Activated CD8-positive, alpha-beta T cell treated with anti-CD3 and anti-CD28 coated beads for 36 hours (primary cell): ENCODE measurements at regions not wholly inside any gene's neighbourhood (a gene's known extent, or its start where the extent isn't known, plus 50 kb on each side); places are given as distances from the start of the nearest gene placed in this dataset.
"Not testable (repeated sequence)": the region's sequence is repeated elsewhere in the genome, so short reads cannot be mapped to it uniquely, and the experiment has no call there.

ENCODE experiments used
- ATAC-seq: fragments of 200-7000 bp; cut with Tn5 transposase; one replicate; pipeline ENCODE4 v1.10.0; 2021; ENCODE audit warnings: mild to moderate bottlenecking, moderate library complexity
- CTCF ChIA-PET: fragments of 350-600 bp; sonication (Branson Sonifier 250); formaldehyde crosslinking; loops from one replicate; lab custom pipeline; 2021; ENCODE audit warnings: antibody characterized with exemption; lab: Charles Lee
- POLR2A ChIA-PET: fragments of 350-600 bp; sonication (Branson Sonifier 250); formaldehyde crosslinking; loops from one replicate; lab custom pipeline; 2021; ENCODE audit warnings: antibody characterized with exemption; lab: Charles Lee
- DNase-seq: peaks from one replicate; pipeline ENCODE4 v3.0.0-alpha.2; 2020
- H3K27ac Mint-ChIP-seq: one replicate; pipeline ENCODE4 v1.8.0; 2021; ENCODE audit warnings: mild to moderate bottlenecking, mixed read lengths
- H3K27me3 Mint-ChIP-seq: one replicate; pipeline ENCODE4 v1.8.0; 2021; ENCODE audit warnings: mixed read lengths
- H3K36me3 Mint-ChIP-seq: one replicate; pipeline ENCODE4 v1.8.0; 2021; ENCODE audit warnings: low read depth, mixed read lengths
- H3K4me1 Mint-ChIP-seq: one replicate; pipeline ENCODE4 v1.8.0; 2021; ENCODE audit warnings: low read depth, mixed read lengths
- H3K4me3 Mint-ChIP-seq: one replicate; pipeline ENCODE4 v1.8.0; 2021; ENCODE audit warnings: mild to moderate bottlenecking, moderate library complexity, mixed read lengths
- H3K9me3 Mint-ChIP-seq: one replicate; pipeline ENCODE4 v1.8.0; 2021; ENCODE audit warnings: mixed read lengths
- CTCF ChIP-seq: fragments of 200-600 bp; IDR thresholded peaks from one replicate; pipeline ENCODE4 v1.8.0; 2022; ENCODE audit warnings: antibody characterized with exemption, mild to moderate bottlenecking
- intact Hi-C: fragments of 100-400 bp; cut with micrococcal nuclease; formaldehyde crosslinking; loops from one replicate; pipeline ENCODE4 v1.10.0; 2022

- no peak for TF ChIP-seq CTCF
- ATAC-seq (no peak), DNase-seq (no peak)
- ChIA-PET CTCF (no interaction called here), POLR2A (no interaction called here)
- no peaks in the 10 kb centered on the region for H3K4me1 Mint-ChIP-seq
- H3K36me3 Mint-ChIP-seq = no peaks in the 10 kb centered on the region
- intact Hi-C loops = no loop called here
- H3K27me3 Mint-ChIP-seq = no peaks in the 10 kb centered on the region
- no peak overlapping the region for H3K27ac Mint-ChIP-seq
- peaks cover 5% of the 10 kb centered on the region for H3K9me3 Mint-ChIP-seq
- H3K4me3 Mint-ChIP-seq = no peak overlapping the region
Observed at GRCh38 chr2:185246717-185247116, 491.9 kb upstream of the FSIP2 start.

GRCh38 chr2:185255566-185255965 is 483.0 kb upstream of the FSIP2 start:
- no peak overlapping the region for H3K4me3 Mint-ChIP-seq
- no peaks in the 10 kb centered on the region for H3K27me3 Mint-ChIP-seq
- no peak overlapping the region for H3K27ac Mint-ChIP-seq
- POLR2A ChIA-PET = no interaction called here
- no peak for TF ChIP-seq CTCF
- H3K36me3 Mint-ChIP-seq = no peaks in the 10 kb centered on the region
- no peaks in the 10 kb centered on the region for H3K4me1 Mint-ChIP-seq
- H3K9me3 Mint-ChIP-seq = no peaks in the 10 kb centered on the region
- CTCF ChIA-PET = no interaction called here
- DNase-seq = no peak
- ATAC-seq = no peak
- intact Hi-C loops = no loop called here

GRCh38 chr2:185265747-185266146 is 472.9 kb upstream of the FSIP2 start:
- ChIA-PET POLR2A (no interaction called here), CTCF (no interaction called here)
- ATAC-seq (no peak), DNase-seq (no peak)
- H3K4me3 Mint-ChIP-seq = no peak overlapping the region
- H3K27ac Mint-ChIP-seq = no peak overlapping the region
- no peaks in the 10 kb centered on the region for H3K27me3 Mint-ChIP-seq
- H3K36me3 Mint-ChIP-seq = no peaks in the 10 kb centered on the region
- peaks cover 2% of the 10 kb centered on the region for H3K9me3 Mint-ChIP-seq
- no peaks in the 10 kb centered on the region for H3K4me1 Mint-ChIP-seq
- TF ChIP-seq CTCF = no peak
- intact Hi-C loops = no loop called here

GRCh38 chr2:185268651-185269050 is 470.0 kb upstream of the FSIP2 start:
- ChIA-PET POLR2A (no interaction called here), CTCF (interaction anchor here (0.7 kb wide), 1 partner anchor 80 kb away, joined by 3 read pairs; no protein-coding TSS in a partner anchor)
- no peaks in the 10 kb centered on the region for H3K4me1 Mint-ChIP-seq
- H3K9me3 Mint-ChIP-seq = peaks cover 2% of the 10 kb centered on the region
- TF ChIP-seq CTCF = no peak
- ATAC-seq = no peak
- no peak overlapping the region for H3K4me3 Mint-ChIP-seq
- H3K27ac Mint-ChIP-seq = no peak overlapping the region
- no peak for DNase-seq
- intact Hi-C loops = no loop called here
- no peaks in the 10 kb centered on the region for H3K27me3 Mint-ChIP-seq
- H3K36me3 Mint-ChIP-seq = no peaks in the 10 kb centered on the region

GRCh38 chr2:185274718-185275484 is 463.7 kb upstream of the FSIP2 start:
- H3K36me3 Mint-ChIP-seq = no peaks in the 10 kb centered on the region
- ATAC-seq = no peak
- CTCF ChIA-PET = no interaction called here
- H3K4me3 Mint-ChIP-seq = no peak overlapping the region
- H3K4me1 Mint-ChIP-seq = no peaks in the 10 kb centered on the region
- no peaks in the 10 kb centered on the region for H3K9me3 Mint-ChIP-seq
- no peak for DNase-seq
- POLR2A ChIA-PET = no interaction called here
- intact Hi-C loops = no loop called here
- H3K27ac Mint-ChIP-seq = no peak overlapping the region
- no peak for TF ChIP-seq CTCF
- no peaks in the 10 kb centered on the region for H3K27me3 Mint-ChIP-seq

GRCh38 chr2:185275979-185276378 is 462.6 kb upstream of the FSIP2 start:
- H3K9me3 Mint-ChIP-seq, H3K36me3 Mint-ChIP-seq, POLR2A ChIA-PET, H3K27ac Mint-ChIP-seq, H3K27me3 Mint-ChIP-seq, ATAC-seq, H3K4me3 Mint-ChIP-seq, DNase-seq, H3K4me1 Mint-ChIP-seq, CTCF ChIA-PET, intact Hi-C loops: not testable (repeated sequence)
